ENCODE measurements at regions not wholly inside any gene's neighbourhood (a gene's known extent, or its start where the extent isn't known, plus 50 kb on each side); places are given as distances from the start of the nearest gene placed in this dataset.

DNA sequence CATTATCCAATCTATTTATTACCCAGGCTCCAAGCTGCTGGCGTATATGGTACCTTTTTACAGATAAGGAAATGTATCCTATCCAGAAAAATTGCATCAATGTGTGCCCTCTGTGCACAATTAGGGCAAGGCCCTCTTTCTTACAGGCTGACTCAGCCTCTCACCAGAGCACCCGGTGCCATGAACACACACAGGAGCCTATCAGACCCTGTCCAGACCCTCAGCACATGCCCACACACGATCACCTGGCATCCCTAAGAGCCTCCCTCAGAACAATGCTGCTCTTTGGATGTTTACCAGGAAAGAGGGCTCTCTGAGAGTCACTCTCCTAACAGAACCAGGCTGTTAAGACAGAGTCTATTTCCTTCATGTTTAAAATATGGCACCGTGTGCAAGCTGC, 460.0 kb upstream of the TBL1XR1 start:
- no peak for DNase-seq (ENCODE audit: low spot score)
- H3K79me2 ChIP-seq (ENCODE audit: insufficient read depth, low read length): no peaks in the 10 kb centered on the region
- in situ Hi-C loops (cut with HindIII; ENCODE audit: extremely low pct_ligation_motif_present, low pct_unique_long_range_greater_than_20kb): no loop called here

DNA sequence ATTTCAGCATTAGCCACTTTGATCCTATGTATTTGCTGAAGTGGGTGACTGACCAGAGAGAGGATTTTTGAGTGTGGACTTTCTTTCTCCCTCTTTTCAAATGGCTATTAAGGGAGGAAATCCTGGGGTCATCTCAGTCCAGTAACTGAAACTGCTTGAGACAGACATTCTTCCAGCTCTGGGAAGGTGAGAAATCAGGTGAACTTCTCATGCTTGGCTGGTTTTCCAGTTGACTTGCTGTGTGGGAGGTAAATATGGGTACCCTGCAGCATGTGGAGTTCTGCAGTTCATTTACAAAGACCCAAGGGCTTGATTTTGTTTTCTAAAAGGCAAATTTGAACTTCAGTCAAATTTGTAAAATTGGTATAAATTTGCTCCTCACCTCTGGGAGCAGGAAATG, 461.1 kb upstream of the TBL1XR1 start:
- no peak for FAIRE-seq

More for the DNA sequence above, 460.0 kb upstream of the TBL1XR1 start:
- ChIA-PET CTCF (ENCODE audit: low intra/inter-chr PET ratio, low total read pairs) (no interaction called here), POLR2A (no interaction called here)
- Histone ChIP-seq H3K9me3 (ENCODE audit: low read length) (no peaks in the 10 kb centered on the region), H3K4me3 (replicated peaks in 1 of 3; ENCODE audit: insufficient read depth in 1 of 3, low read depth in 2 of 3, low read length in 3 of 3) (no peak overlapping the region), H3K27me3 (ENCODE audit: control insufficient read depth in 1 of 2, insufficient read depth in 2 of 2, low read length in 2 of 2) (no peaks in the 10 kb centered on the region), H3K27ac (ENCODE audit: extremely low read length, insufficient read depth, low read length) (no peak overlapping the region), H3K36me3 (replicated peaks in 1 of 2; ENCODE audit: control insufficient read depth in 1 of 2, insufficient read depth in 2 of 2, low read length in 2 of 2) (no peaks in the 10 kb centered on the region), H3K4me1 (ENCODE audit: insufficient read depth, low read length) (no peaks in the 10 kb centered on the region), H3K4me2 (ENCODE audit: low read depth, low read length) (no peak overlapping the region), H2AFZ (ENCODE audit: low read length) (no peak overlapping the region), H3K9ac (ENCODE audit: insufficient read depth, low read depth, low read length) (no peak overlapping the region), H4K20me1 (ENCODE audit: insufficient read depth, low read length) (no peaks in the 10 kb centered on the region)
- no TSS peak for BruUV-seq (replicated peaks)
- TF ChIP-seq, protein P1, sequence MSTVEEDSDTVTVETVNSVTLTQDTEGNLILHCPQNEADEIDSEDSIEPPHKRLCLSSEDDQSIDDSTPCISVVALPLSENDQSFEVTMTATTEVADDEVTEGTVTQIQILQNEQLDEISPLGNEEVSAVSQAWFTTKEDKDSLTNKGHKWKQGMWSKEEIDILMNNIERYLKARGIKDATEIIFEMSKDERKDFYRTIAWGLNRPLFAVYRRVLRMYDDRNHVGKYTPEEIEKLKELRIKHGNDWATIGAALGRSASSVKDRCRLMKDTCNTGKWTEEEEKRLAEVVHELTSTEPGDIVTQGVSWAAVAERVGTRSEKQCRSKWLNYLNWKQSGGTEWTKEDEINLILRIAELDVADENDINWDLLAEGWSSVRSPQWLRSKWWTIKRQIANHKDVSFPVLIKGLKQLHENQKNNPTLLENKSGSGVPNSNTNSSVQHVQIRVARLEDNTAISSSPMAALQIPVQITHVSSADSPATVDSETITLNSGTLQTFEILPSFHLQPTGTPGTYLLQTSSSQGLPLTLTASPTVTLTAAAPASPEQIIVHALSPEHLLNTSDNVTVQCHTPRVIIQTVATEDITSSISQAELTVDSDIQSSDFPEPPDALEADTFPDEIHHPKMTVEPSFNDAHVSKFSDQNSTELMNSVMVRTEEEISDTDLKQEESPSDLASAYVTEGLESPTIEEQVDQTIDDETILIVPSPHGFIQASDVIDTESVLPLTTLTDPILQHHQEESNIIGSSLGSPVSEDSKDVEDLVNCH (CRISPR knock-in tag; IDR thresholded peaks at IDR 0.05): no peak
- no peak for TF ChIP-seq RFX3 (CRISPR knock-in tag; IDR thresholded peaks at IDR 0.05)
- no peak for TF ChIP-seq ZFP82 (CRISPR knock-in tag; IDR thresholded peaks at IDR 0.05; ENCODE audit: borderline replicate concordance)
- TF ChIP-seq BHLHE40 (IDR thresholded peaks at IDR 0.05; ENCODE audit: low read length): no peak
- TF ChIP-seq BORCS8-MEF2B (CRISPR knock-in tag; IDR thresholded peaks at IDR 0.05): no peak
- TF ChIP-seq FOXA1 (IDR thresholded peaks at IDR 0.05): no peak
- no peak for TF ChIP-seq FOXA1 (CRISPR knock-in tag; IDR thresholded peaks at IDR 0.05)
- ATAC-seq (no peak), FAIRE-seq (no peak)
- intact Hi-C loops (cut with micrococcal nuclease; ENCODE audit: unreplicated experiment): no loop called here
- 52% methylated on average over 2 of the region's 4 CpGs for WGBS (ENCODE audit: low lambda C conversion rate)

More for the DNA sequence above, 461.1 kb upstream of the TBL1XR1 start:
- ChIA-PET POLR2A (no interaction called here), CTCF (ENCODE audit: low intra/inter-chr PET ratio, low total read pairs) (no interaction called here)
- no TSS peak for BruUV-seq (replicated peaks)
- Histone ChIP-seq H2AFZ (ENCODE audit: low read length) (no peak overlapping the region), H3K27me3 (ENCODE audit: control insufficient read depth in 1 of 2, insufficient read depth in 2 of 2, low read length in 2 of 2) (no peaks in the 10 kb centered on the region), H3K9me3 (ENCODE audit: low read length) (no peaks in the 10 kb centered on the region), H4K20me1 (ENCODE audit: insufficient read depth, low read length) (no peaks in the 10 kb centered on the region), H3K36me3 (replicated peaks in 1 of 2; ENCODE audit: control insufficient read depth in 1 of 2, insufficient read depth in 2 of 2, low read length in 2 of 2) (no peaks in the 10 kb centered on the region), H3K27ac (ENCODE audit: extremely low read length, insufficient read depth, low read length) (no peak overlapping the region), H3K79me2 (ENCODE audit: insufficient read depth, low read length) (no peaks in the 10 kb centered on the region), H3K4me2 (ENCODE audit: low read depth, low read length) (0 out of 2 replicates have a peak overlapping the region, but pooled peaks have one; percentile 15), H3K9ac (ENCODE audit: insufficient read depth, low read depth, low read length) (no peak overlapping the region), H3K4me1 (ENCODE audit: insufficient read depth, low read length) (no peaks in the 10 kb centered on the region), H3K4me3 (replicated peaks in 1 of 3; ENCODE audit: insufficient read depth in 1 of 3, low read depth in 2 of 3, low read length in 3 of 3) (no peak overlapping the region)
- TF ChIP-seq, protein P2, sequence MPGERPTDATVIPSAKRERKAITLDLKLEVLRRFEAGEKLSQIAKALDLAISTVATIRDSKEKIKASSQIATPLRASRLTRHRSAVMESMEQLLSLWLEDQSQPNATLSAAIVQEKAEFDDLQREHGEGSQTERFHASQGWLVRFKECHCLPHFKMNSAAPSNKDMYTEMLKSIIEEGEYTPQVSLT (CRISPR knock-in tag; IDR thresholded peaks at IDR 0.05; ENCODE audit: borderline replicate concordance, low read depth): no peak
- TF ChIP-seq RFX1 (IDR thresholded peaks at IDR 0.05) (no peak), HDAC6 (IDR thresholded peaks at IDR 0.05; ENCODE audit: low read depth, low read length) (no peak), RBM39 (IDR thresholded peaks at IDR 0.05; ENCODE audit: low read depth, low read length, poor library complexity, severe bottlenecking) (no peak), ZNF441 (CRISPR knock-in tag; IDR thresholded peaks at IDR 0.05; ENCODE audit: borderline replicate concordance) (no peak), ZNF350 (CRISPR knock-in tag; IDR thresholded peaks at IDR 0.05; ENCODE audit: borderline replicate concordance, low read depth) (no peak)
- TF ChIP-seq, protein P3, sequence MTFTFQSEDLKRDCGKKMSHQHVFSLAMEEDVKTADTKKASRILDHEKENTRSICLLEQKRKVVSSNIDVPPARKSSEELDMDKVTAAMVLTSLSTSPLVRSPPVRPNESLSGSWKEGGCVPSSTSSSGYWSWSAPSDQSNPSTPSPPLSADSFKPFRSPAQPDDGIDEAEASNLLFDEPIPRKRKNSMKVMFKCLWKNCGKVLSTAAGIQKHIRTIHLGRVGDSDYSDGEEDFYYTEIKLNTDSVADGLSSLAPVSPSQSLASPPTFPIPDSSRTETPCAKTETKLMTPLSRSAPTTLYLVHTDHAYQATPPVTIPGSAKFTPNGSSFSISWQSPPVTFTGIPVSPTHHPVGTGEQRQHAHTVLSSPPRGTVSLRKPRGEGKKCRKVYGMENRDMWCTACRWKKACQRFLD (CRISPR knock-in tag; IDR thresholded peaks at IDR 0.05; ENCODE audit: borderline replicate concordance): no peak
- TF ChIP-seq, protein P4, sequence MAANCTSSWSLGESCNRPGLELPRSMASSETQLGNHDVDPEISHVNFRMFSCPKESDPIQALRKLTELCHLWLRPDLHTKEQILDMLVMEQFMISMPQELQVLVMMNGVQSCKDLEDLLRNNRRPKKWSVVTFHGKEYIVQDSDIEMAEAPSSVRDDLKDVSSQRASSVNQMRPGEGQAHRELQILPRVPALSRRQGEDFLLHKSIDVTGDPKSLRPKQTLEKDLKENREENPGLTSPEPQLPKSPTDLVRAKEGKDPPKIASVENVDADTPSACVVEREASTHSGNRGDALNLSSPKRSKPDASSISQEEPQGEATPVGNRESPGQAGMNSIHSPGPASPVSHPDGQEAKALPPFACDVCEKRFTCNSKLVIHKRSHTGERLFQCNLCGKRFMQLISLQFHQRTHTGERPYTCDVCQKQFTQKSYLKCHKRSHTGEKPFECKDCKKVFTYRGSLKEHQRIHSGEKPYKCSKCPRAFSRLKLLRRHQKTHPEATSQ (CRISPR knock-in tag; IDR thresholded peaks at IDR 0.05; ENCODE audit: borderline replicate concordance): no peak
- no peak for ATAC-seq
- intact Hi-C loops (cut with micrococcal nuclease; ENCODE audit: unreplicated experiment): no loop called here
- in situ Hi-C loops (cut with HindIII; ENCODE audit: extremely low pct_ligation_motif_present, low pct_unique_long_range_greater_than_20kb): no loop called here
- DNase-seq (ENCODE audit: low spot score): no peak
